Fibroblast of lung (primary cell): ENCODE measurements at regions not wholly inside any gene's neighbourhood (a gene's known extent, or its start where the extent isn't known, plus 50 kb on each side); places are given as distances from the start of the nearest gene placed in this dataset.

Experiments used
- DNase-seq, 2 donors: peaks; one replicate each; pipeline versions ENCODE4 v3.0.0 to v3.0.0-alpha.2; 2010; ENCODE audit warnings: low read depth in 2 of 2
- H2AFZ ChIP-seq: 2 replicates; pipeline ENCODE4 v1.5.1; 2012; ENCODE audit warnings: low read length, control low read depth, inconsistent platforms
- H3K27ac ChIP-seq: 2 replicates; pipeline ENCODE4 v1.5.1; 2011; ENCODE audit warnings: low read length, control low read depth; ENCODE audit not compliant: insufficient read depth
- H3K27me3 ChIP-seq: 2 replicates; pipeline ENCODE4 v1.5.1; 2011; ENCODE audit warnings: mild to moderate bottlenecking, low read length; ENCODE audit not compliant: control insufficient read depth, insufficient read depth
- H3K36me3 ChIP-seq: 2 replicates; pipeline ENCODE4 v1.5.1; 2011; ENCODE audit warnings: low read length; ENCODE audit not compliant: control insufficient read depth, insufficient read depth
- H3K4me1 ChIP-seq: 2 replicates; pipeline ENCODE4 v1.5.1; 2011; ENCODE audit warnings: low read length; ENCODE audit not compliant: control insufficient read depth, insufficient read depth; ENCODE audit errors: extremely low read depth
- H3K4me2 ChIP-seq: 2 replicates; pipeline ENCODE4 v1.5.1; 2011; ENCODE audit warnings: low read length, control low read depth; ENCODE audit not compliant: insufficient read depth; ENCODE audit errors: extremely low read depth
- H3K4me3 ChIP-seq, 4 experiments: fragments of 200-600 bp in 1 of 4; sonication (generic) in 1 of 4; replicated peaks in 1 of 4; 2 replicates each; pipeline ENCODE4 v1.5.1; 2011 to 2016; ENCODE audit warnings: low read length in 4 of 4, low read depth in 3 of 4, mild to moderate bottlenecking in 3 of 4, control low read depth in 2 of 4, inconsistent platforms in 1 of 4, mixed read lengths in 1 of 4; ENCODE audit not compliant: insufficient read depth in 1 of 4; ENCODE audit errors: control extremely low read depth in 1 of 4
- H3K79me2 ChIP-seq: 2 replicates; pipeline ENCODE4 v1.5.1; 2012; ENCODE audit warnings: mild to moderate bottlenecking, low read length, inconsistent platforms; ENCODE audit not compliant: control insufficient read depth, insufficient read depth
- H3K9ac ChIP-seq: 2 replicates; pipeline ENCODE4 v1.5.1; 2011; ENCODE audit warnings: mild to moderate bottlenecking, low read length, control low read depth; ENCODE audit not compliant: insufficient read depth
- H3K9me3 ChIP-seq: 2 replicates; pipeline ENCODE4 v1.5.1; 2012; ENCODE audit warnings: low read depth, low read length; ENCODE audit not compliant: control insufficient read depth, insufficient read depth
- H4K20me1 ChIP-seq: 2 replicates; pipeline ENCODE4 v1.5.1; 2011; ENCODE audit warnings: low read length; ENCODE audit not compliant: control insufficient read depth, insufficient read depth; ENCODE audit errors: extremely low read depth
- EZH2 ChIP-seq: IDR thresholded peaks from 2 replicates; pipeline ENCODE4 v1.5.1; 2012; ENCODE audit warnings: low read length, control low read depth, mild to moderate bottlenecking; ENCODE audit errors: missing control alignments
- TF ChIP-seq, protein P1 (sequence below), 2 donors: IDR thresholded peaks in 1 of 2; conservative IDR thresholded peaks in 1 of 2; 1 replicate in 1 of 2; 2 replicates in 1 of 2; pipeline ENCODE4 v1.5.1; 2011 to 2012; ENCODE audit warnings: low read length in 2 of 2, control low read depth in 1 of 2, inconsistent platforms in 1 of 2, low read depth in 1 of 2, mild to moderate bottlenecking in 1 of 2

DNA sequence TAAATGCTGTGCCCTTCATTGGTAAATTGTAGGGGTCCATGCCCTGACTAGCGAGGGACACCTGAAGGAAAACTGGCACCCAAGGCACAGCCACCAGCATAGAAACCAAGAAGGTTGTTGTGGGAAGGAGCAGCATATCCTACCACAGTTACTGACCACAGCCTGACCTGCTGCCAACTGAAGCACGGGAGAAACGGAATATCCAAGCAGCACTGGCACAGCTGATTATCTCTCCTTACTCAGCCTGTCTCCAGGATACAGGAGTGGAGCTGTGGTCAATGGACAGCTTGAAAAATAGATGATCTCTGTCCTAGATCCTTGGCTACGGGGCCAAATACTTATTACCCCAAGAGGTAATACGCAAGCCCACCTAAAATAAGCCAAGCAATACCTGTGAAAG is 164.5 kb downstream of the ATPSCKMT start:
- H3K4me2 ChIP-seq = no peak overlapping the region
- no peaks in the 10 kb centered on the region for H3K27me3 ChIP-seq
- H3K4me1 ChIP-seq = no peaks in the 10 kb centered on the region
- H2AFZ ChIP-seq = no peak overlapping the region
- no peak overlapping the region for H3K27ac ChIP-seq
- no peaks in the 10 kb centered on the region for H3K9me3 ChIP-seq
- H3K36me3 ChIP-seq = no peaks in the 10 kb centered on the region
- no peaks in the 10 kb centered on the region for H3K79me2 ChIP-seq
- no peak overlapping the region for H3K9ac ChIP-seq
- H4K20me1 ChIP-seq = no peaks in the 10 kb centered on the region
- H3K4me3 ChIP-seq = no peak overlapping the region
- TF ChIP-seq, protein P1, sequence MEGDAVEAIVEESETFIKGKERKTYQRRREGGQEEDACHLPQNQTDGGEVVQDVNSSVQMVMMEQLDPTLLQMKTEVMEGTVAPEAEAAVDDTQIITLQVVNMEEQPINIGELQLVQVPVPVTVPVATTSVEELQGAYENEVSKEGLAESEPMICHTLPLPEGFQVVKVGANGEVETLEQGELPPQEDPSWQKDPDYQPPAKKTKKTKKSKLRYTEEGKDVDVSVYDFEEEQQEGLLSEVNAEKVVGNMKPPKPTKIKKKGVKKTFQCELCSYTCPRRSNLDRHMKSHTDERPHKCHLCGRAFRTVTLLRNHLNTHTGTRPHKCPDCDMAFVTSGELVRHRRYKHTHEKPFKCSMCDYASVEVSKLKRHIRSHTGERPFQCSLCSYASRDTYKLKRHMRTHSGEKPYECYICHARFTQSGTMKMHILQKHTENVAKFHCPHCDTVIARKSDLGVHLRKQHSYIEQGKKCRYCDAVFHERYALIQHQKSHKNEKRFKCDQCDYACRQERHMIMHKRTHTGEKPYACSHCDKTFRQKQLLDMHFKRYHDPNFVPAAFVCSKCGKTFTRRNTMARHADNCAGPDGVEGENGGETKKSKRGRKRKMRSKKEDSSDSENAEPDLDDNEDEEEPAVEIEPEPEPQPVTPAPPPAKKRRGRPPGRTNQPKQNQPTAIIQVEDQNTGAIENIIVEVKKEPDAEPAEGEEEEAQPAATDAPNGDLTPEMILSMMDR (conservative IDR thresholded peaks at IDR 0.05 in 1 of 2, IDR thresholded peaks at IDR 0.05 in 1 of 2; ENCODE audit: low read depth in 1 of 2, low read length in 2 of 2) = no peak
- no peak for TF ChIP-seq EZH2
- no peak for DNase-seq

DNA sequence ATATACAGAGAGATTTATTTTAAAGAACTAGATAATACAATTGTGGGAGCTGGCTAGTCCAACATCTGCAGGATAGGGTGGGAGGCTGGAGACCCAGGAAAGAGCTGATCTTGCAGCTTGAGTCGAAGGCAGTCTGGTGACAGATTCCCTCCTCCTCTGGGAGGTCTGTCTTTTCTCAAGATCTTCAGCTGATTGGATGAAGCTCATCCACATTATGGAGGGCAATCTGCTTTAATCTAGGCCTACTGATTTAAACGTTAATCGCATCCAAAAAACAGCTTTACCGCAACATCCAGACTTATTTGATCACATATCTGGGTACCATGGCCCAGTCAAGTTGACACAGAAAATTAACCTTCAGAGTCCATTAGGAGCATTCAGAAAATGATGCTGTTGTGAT is 168.1 kb downstream of the ATPSCKMT start:
- DNase-seq = no peak
- H4K20me1 ChIP-seq = no peaks in the 10 kb centered on the region
- H3K9ac ChIP-seq = no peak overlapping the region
- no peaks in the 10 kb centered on the region for H3K79me2 ChIP-seq
- no peaks in the 10 kb centered on the region for H3K4me1 ChIP-seq
- H3K36me3 ChIP-seq = no peaks in the 10 kb centered on the region
- H3K27ac ChIP-seq = no peak overlapping the region
- no peaks in the 10 kb centered on the region for H3K27me3 ChIP-seq
- H2AFZ ChIP-seq = no peak overlapping the region
- no peak overlapping the region for H3K4me2 ChIP-seq
- no peaks in the 10 kb centered on the region for H3K9me3 ChIP-seq
- no peak overlapping the region for H3K4me3 ChIP-seq
- TF ChIP-seq, protein P1 (conservative IDR thresholded peaks at IDR 0.05 in 1 of 2, IDR thresholded peaks at IDR 0.05 in 1 of 2; ENCODE audit: low read depth in 1 of 2, low read length in 2 of 2) = no peak
- TF ChIP-seq EZH2 = no peak

DNA sequence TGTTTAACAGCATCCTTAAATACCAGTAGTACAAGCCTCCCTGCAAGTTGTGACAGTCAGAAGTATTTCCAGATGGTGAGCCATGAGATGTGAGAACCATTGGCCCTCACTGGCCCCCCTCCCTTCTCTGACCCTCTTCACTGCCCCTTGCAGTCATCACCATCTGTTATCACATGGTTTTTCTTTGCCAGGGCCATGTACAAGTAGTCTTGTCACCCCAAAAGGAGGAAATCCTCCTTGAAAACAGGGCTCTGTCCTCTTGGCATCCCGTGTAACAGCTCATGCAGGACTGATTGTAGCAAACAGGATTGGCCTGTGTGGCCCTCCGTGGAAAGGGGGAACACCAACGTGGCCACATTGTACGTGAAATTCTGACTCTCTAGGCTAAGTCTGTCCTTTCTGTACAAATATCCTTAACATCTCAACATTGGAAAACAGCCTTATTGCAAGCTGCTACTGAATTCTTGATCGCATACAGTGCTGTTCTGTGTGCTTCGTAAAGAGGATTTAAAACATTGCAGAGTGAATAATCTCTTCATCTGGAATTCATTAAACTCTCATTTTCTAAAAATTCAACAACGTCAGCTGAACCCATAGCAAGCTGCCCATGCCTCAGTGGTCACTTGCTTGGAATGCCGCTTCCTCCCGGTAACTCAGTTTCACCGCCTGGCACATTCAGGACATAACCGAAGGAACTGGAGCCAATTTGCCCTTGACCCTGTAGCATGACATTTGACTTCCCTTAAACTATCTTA is 171.7 kb downstream of the ATPSCKMT start:
- no peak for TF ChIP-seq EZH2
- TF ChIP-seq, protein P1 (conservative IDR thresholded peaks at IDR 0.05 in 1 of 2, IDR thresholded peaks at IDR 0.05 in 1 of 2; ENCODE audit: low read depth in 1 of 2, low read length in 2 of 2) = no peak
- no peaks in the 10 kb centered on the region for H3K9me3 ChIP-seq
- H4K20me1 ChIP-seq = no peaks in the 10 kb centered on the region
- H3K27me3 ChIP-seq = no peaks in the 10 kb centered on the region
- peak overlapping the region; percentile 76 for H3K4me2 ChIP-seq
- no peaks in the 10 kb centered on the region for H3K79me2 ChIP-seq
- H2AFZ ChIP-seq = peak overlapping the region; percentile 6
- no peaks in the 10 kb centered on the region for H3K36me3 ChIP-seq
- no peaks in the 10 kb centered on the region for H3K4me1 ChIP-seq
- no peak overlapping the region for H3K9ac ChIP-seq
- peak overlapping the region in 1 of 4 experiments; percentile 30 for H3K4me3 ChIP-seq
- H3K27ac ChIP-seq = peak overlapping the region; percentile 82
- DNase-seq = peak; percentile 35 to 43
